ENCODE measurements at regions not wholly inside any gene's neighbourhood (a gene's known extent, or its start where the extent isn't known, plus 50 kb on each side); places are given as distances from the start of the nearest gene placed in this dataset.

DNA sequence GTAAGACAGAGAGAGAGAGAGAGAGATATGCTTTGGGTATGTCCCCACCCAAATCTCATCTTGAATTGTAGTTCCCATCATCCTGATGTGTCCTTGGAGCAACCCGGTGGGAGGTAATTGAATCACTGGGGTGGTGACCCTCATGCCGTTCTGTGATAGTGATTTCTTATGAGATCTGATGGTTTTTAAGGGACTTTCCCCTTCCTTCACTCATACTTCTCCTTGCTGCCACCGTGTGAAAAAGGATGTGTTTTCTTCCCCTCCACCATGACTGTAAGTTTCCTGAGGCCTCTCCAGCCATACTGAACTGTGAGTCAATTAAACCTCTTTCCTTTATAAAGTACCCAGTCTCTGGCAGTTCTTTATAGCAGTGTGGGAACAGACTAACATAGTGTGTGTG lies 60.3 kb downstream of the EOMES start:
- Histone ChIP-seq H3K9ac (ENCODE audit: low read length) (no peak overlapping the region), H3K4me1 (ENCODE audit: low read length) (no peaks in the 10 kb centered on the region), H3K79me2 (ENCODE audit: low read length) (no peaks in the 10 kb centered on the region), H3K9me3 (replicated peaks; ENCODE audit: insufficient read depth, low read length) (no peaks in the 10 kb centered on the region), H3F3A (ENCODE audit: insufficient read depth, low read length) (no peaks in the 10 kb centered on the region), H3K4me3 (ENCODE audit: low read length) (no peak overlapping the region), H3K27ac (ENCODE audit: low read length) (no peak overlapping the region), H4K20me1 (ENCODE audit: insufficient read depth, low read length) (no peaks in the 10 kb centered on the region), H3K9me2 (replicated peaks; ENCODE audit: insufficient read depth, low read length) (no peaks in the 10 kb centered on the region), H3K36me3 (replicated peaks; ENCODE audit: insufficient read depth, low read length) (no peaks in the 10 kb centered on the region), H3K27me3 (replicated peaks; ENCODE audit: insufficient read depth, low read length) (no peaks in the 10 kb centered on the region), H2AFZ (ENCODE audit: low read length) (no peak overlapping the region), H3K4me2 (ENCODE audit: low read depth, low read length) (no peak overlapping the region)
- DNase-seq = no peak
- no peak for TF ChIP-seq EZH2 (optimal IDR thresholded peaks at IDR 0.05; ENCODE audit: low read depth, low read length)
- TF ChIP-seq, protein P1, sequence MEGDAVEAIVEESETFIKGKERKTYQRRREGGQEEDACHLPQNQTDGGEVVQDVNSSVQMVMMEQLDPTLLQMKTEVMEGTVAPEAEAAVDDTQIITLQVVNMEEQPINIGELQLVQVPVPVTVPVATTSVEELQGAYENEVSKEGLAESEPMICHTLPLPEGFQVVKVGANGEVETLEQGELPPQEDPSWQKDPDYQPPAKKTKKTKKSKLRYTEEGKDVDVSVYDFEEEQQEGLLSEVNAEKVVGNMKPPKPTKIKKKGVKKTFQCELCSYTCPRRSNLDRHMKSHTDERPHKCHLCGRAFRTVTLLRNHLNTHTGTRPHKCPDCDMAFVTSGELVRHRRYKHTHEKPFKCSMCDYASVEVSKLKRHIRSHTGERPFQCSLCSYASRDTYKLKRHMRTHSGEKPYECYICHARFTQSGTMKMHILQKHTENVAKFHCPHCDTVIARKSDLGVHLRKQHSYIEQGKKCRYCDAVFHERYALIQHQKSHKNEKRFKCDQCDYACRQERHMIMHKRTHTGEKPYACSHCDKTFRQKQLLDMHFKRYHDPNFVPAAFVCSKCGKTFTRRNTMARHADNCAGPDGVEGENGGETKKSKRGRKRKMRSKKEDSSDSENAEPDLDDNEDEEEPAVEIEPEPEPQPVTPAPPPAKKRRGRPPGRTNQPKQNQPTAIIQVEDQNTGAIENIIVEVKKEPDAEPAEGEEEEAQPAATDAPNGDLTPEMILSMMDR (IDR thresholded peaks at IDR 0.05; ENCODE audit: low read length) = no peak
- no peak for TF ChIP-seq EZH2phosphoT487 (IDR thresholded peaks at IDR 0.05; ENCODE audit: low read length)

DNA sequence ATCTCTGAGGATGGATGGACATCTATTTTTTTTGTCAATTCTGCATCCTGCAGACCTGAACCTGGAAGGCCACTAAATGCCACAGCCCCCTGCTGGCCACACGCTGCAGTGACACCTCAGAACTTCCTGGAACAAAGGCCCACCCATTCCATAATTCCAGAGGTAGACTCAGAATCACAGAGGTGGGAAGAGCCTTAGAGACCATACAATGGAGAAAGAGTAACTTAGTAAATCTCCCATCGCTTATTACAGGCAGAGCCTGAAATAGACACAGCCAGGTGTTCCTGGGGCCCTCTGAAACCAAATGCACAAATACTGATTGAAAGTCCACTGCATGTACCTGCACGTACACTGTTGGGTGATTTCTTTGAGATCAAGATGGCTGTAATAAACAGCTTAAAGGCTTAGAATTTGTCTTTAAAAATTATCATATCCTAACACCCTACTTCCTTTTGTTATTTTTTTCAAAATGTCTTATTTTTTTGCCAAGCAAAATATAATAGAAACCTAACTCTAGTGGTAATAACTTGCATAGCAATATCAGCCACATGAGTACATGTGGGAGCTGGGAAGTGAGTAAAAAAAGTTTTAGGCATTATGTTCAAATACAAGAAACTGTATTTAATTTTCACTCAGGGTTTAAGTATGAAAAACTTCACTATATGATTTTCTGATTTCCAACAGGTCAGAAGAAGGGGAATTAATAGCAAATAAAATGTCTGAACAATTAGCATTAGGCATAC lies 62.7 kb downstream of the EOMES start:
- no peaks in the 10 kb centered on the region for H4K20me1 ChIP-seq (ENCODE audit: insufficient read depth, low read length)
- TF ChIP-seq EZH2 (optimal IDR thresholded peaks at IDR 0.05; ENCODE audit: low read depth, low read length) = no peak
- TF ChIP-seq, protein P1 (IDR thresholded peaks at IDR 0.05; ENCODE audit: low read length) = peak; percentile 80
- H3K4me1 ChIP-seq (ENCODE audit: low read length) = no peaks in the 10 kb centered on the region
- H2AFZ ChIP-seq (ENCODE audit: low read length) = 0 out of 2 replicates have a peak overlapping the region, but pooled peaks have one; percentile 2
- no peaks in the 10 kb centered on the region for H3K9me2 ChIP-seq (replicated peaks; ENCODE audit: insufficient read depth, low read length)
- H3K27ac ChIP-seq (ENCODE audit: low read length) = no peak overlapping the region
- H3K9ac ChIP-seq (ENCODE audit: low read length) = no peak overlapping the region
- no peak overlapping the region for H3K4me2 ChIP-seq (ENCODE audit: low read depth, low read length)
- H3K9me3 ChIP-seq (replicated peaks; ENCODE audit: insufficient read depth, low read length) = no peaks in the 10 kb centered on the region
- no peak overlapping the region for H3K4me3 ChIP-seq (ENCODE audit: low read length)
- H3K36me3 ChIP-seq (replicated peaks; ENCODE audit: insufficient read depth, low read length) = no peaks in the 10 kb centered on the region
- peak; percentile 27 for DNase-seq
- H3F3A ChIP-seq (ENCODE audit: insufficient read depth, low read length) = no peaks in the 10 kb centered on the region
- H3K27me3 ChIP-seq (replicated peaks; ENCODE audit: insufficient read depth, low read length) = no peaks in the 10 kb centered on the region
- no peaks in the 10 kb centered on the region for H3K79me2 ChIP-seq (ENCODE audit: low read length)

DNA sequence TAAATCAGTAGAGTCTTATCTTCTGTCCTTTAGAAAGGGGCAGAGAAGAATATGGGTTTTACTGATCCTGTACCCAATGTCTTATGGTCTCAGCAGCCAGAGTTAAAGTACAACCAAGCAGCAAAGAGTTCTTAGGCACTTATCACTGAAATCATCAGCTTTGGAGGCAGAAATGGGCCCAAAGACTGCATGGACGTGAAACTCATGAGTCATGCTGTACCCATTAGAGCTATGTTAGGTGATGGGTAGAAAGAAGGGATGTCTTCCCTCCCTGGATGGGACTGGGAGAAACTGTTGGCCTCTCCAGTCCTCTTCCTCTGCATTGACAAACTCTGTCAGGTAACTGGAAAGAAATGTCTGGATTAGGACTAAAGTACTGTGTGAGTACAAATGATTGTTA lies 63.4 kb downstream of the EOMES start:
- no peaks in the 10 kb centered on the region for H3K9me3 ChIP-seq (replicated peaks; ENCODE audit: insufficient read depth, low read length)
- DNase-seq = no peak
- TF ChIP-seq EZH2phosphoT487 (IDR thresholded peaks at IDR 0.05; ENCODE audit: low read length) (no peak), EZH2 (optimal IDR thresholded peaks at IDR 0.05; ENCODE audit: low read depth, low read length) (no peak)
- TF ChIP-seq, protein P1 (IDR thresholded peaks at IDR 0.05; ENCODE audit: low read length) = no peak
- H3K79me2 ChIP-seq (ENCODE audit: low read length) = no peaks in the 10 kb centered on the region
- no peak overlapping the region for H3K9ac ChIP-seq (ENCODE audit: low read length)
- no peak overlapping the region for H2AFZ ChIP-seq (ENCODE audit: low read length)
- no peak overlapping the region for H3K27ac ChIP-seq (ENCODE audit: low read length)
- H3K9me2 ChIP-seq (replicated peaks; ENCODE audit: insufficient read depth, low read length) = no peaks in the 10 kb centered on the region
- H3F3A ChIP-seq (ENCODE audit: insufficient read depth, low read length) = no peaks in the 10 kb centered on the region
- H3K36me3 ChIP-seq (replicated peaks; ENCODE audit: insufficient read depth, low read length) = no peaks in the 10 kb centered on the region
- H3K4me3 ChIP-seq (ENCODE audit: low read length) = no peak overlapping the region
- H3K4me2 ChIP-seq (ENCODE audit: low read depth, low read length) = no peak overlapping the region
- H3K4me1 ChIP-seq (ENCODE audit: low read length) = no peaks in the 10 kb centered on the region
- no peaks in the 10 kb centered on the region for H4K20me1 ChIP-seq (ENCODE audit: insufficient read depth, low read length)
- no peaks in the 10 kb centered on the region for H3K27me3 ChIP-seq (replicated peaks; ENCODE audit: insufficient read depth, low read length)

Measured in MM.1S (cell line).